Fibroblast of skin of right biceps (primary cell): ENCODE measurements at regions not wholly inside any gene's neighbourhood (a gene's known extent, or its start where the extent isn't known, plus 50 kb on each side); places are given as distances from the start of the nearest gene placed in this dataset.
"Not testable (repeated sequence)": the region's sequence is repeated elsewhere in the genome, so short reads cannot be mapped to it uniquely, and the experiment has no call there.

Experiments
- DNase-seq: peaks from one replicate; pipeline ENCODE4 v3.0.0-alpha.2; 2013

GRCh38 chr5:18992264-18992663 lies 995.7 kb downstream of the CDH18 start:
- no peak for DNase-seq

GRCh38 chr5:18999478-18999877 lies 988.5 kb downstream of the CDH18 start:
- DNase-seq: no peak

- no peak for DNase-seq
Measured at GRCh38 chr5:19001054-19001453, 986.9 kb downstream of the CDH18 start.

- DNase-seq: no peak
Measured at GRCh38 chr5:19001539-19001938, 986.5 kb downstream of the CDH18 start.

GRCh38 chr5:19002111-19002510 lies 985.9 kb downstream of the CDH18 start:
- DNase-seq: no peak

GRCh38 chr5:19018822-19019221 lies 969.2 kb downstream of the CDH18 start:
- DNase-seq: no peak

- DNase-seq: no peak
Measured at GRCh38 chr5:19031491-19031890, 956.5 kb downstream of the CDH18 start.

- no peak for DNase-seq
Measured at GRCh38 chr5:19035816-19036215, 952.2 kb downstream of the CDH18 start.

- DNase-seq: no peak
Measured at GRCh38 chr5:19042106-19042505, 945.9 kb downstream of the CDH18 start.

GRCh38 chr5:19044311-19044710 lies 943.7 kb downstream of the CDH18 start:
- DNase-seq: no peak

GRCh38 chr5:19044931-19045695 lies 942.9 kb downstream of the CDH18 start:
- no peak for DNase-seq

- no peak for DNase-seq
Measured at GRCh38 chr5:19047277-19047676, 940.7 kb downstream of the CDH18 start.

- DNase-seq: no peak
Measured at GRCh38 chr5:19048726-19049125, 939.3 kb downstream of the CDH18 start.

- no peak for DNase-seq
Measured at GRCh38 chr5:19058216-19058615, 929.8 kb downstream of the CDH18 start.

- DNase-seq: no peak
Measured at GRCh38 chr5:19064094-19064493, 923.9 kb downstream of the CDH18 start.

GRCh38 chr5:19067741-19068140 lies 920.3 kb downstream of the CDH18 start:
- DNase-seq: no peak

- DNase-seq: no peak
Measured at GRCh38 chr5:19098434-19098833, 889.6 kb downstream of the CDH18 start.

- no peak for DNase-seq
Measured at GRCh38 chr5:19099195-19099594, 888.8 kb downstream of the CDH18 start.

GRCh38 chr5:19104948-19105347 lies 883.1 kb downstream of the CDH18 start:
- no peak for DNase-seq

GRCh38 chr5:19122923-19123322 lies 865.1 kb downstream of the CDH18 start:
- no peak for DNase-seq

GRCh38 chr5:19125956-19126713 lies 861.9 kb downstream of the CDH18 start:
- DNase-seq: no peak

GRCh38 chr5:19140276-19140675 lies 847.7 kb downstream of the CDH18 start:
- DNase-seq: no peak

GRCh38 chr5:19141937-19142524 lies 846.0 kb downstream of the CDH18 start:
- DNase-seq: not testable (repeated sequence)
